HEK293 (cell line): ENCODE measurements at regions not wholly inside any gene's neighbourhood (a gene's known extent, or its start where the extent isn't known, plus 50 kb on each side); places are given as distances from the start of the nearest gene placed in this dataset.

Experiments
- CTCF ChIA-PET: fragments of 350-600 bp; formaldehyde crosslinking; extraction: SDS; loops from one replicate; lab custom pipeline; 2021; ENCODE audit warnings: antibody characterized with exemption; lab: Yijun Ruan, JAX
- POLR2A ChIA-PET: fragments of 300-600 bp; formaldehyde crosslinking; extraction: SDS; loops from one replicate; lab custom pipeline; 2020; ENCODE audit warnings: antibody characterized with exemption, inconsistent platforms; lab: Yijun Ruan, JAX
- H3K27ac ChIP-seq: fragments of 200-500 bp; sonication (Bioruptor generic); 2 replicates; pipeline ENCODE4 v1.5.1; 2014; ENCODE audit warnings: low read depth, low read length, control low read depth, inconsistent platforms; ENCODE audit errors: extremely low read depth
- H3K36me3 ChIP-seq, 2 experiments: fragments of 200-500 bp in 1 of 2; sonication (Bioruptor generic) in 1 of 2; 1 replicate in 1 of 2; 2 replicates in 1 of 2; pipeline ENCODE4 v1.5.1; 2014 to 2017; ENCODE audit warnings: inconsistent platforms in 2 of 2, low read length in 2 of 2; ENCODE audit not compliant: control insufficient read depth in 2 of 2, insufficient read depth in 1 of 2
- H3K4me1 ChIP-seq: fragments of 200-500 bp; sonication (Bioruptor generic); 2 replicates; pipeline ENCODE4 v1.5.1; 2014; ENCODE audit warnings: mild to moderate bottlenecking, low read length, inconsistent platforms; ENCODE audit not compliant: control insufficient read depth, insufficient read depth
- H3K4me3 ChIP-seq: 2 replicates; pipeline ENCODE4 v1.5.1; 2011; ENCODE audit warnings: low read depth, mild to moderate bottlenecking, control low read depth, low read length, moderate library complexity
- H3K9me3 ChIP-seq: fragments of 200-500 bp; sonication (Bioruptor generic); 2 replicates; pipeline ENCODE4 v1.5.1; 2014; ENCODE audit warnings: low read depth, low read length, inconsistent platforms; ENCODE audit not compliant: control insufficient read depth, insufficient read depth
- GFI1B ChIP-seq: fragments of 450-650 bp; formaldehyde crosslinking; IDR thresholded peaks from 2 replicates; pipeline ENCODE4 v1.5.1; 2016; ENCODE audit warnings: missing biosample characterization, missing genetic modification characterization
- GLIS1 ChIP-seq: fragments of 450-650 bp; formaldehyde crosslinking; IDR thresholded peaks from 2 replicates; pipeline ENCODE4 v1.5.1; 2016; ENCODE audit warnings: missing biosample characterization, missing genetic modification characterization
- KLF1 ChIP-seq: fragments of 450-650 bp; formaldehyde crosslinking; IDR thresholded peaks from 2 replicates; pipeline ENCODE4 v1.5.1; 2016; ENCODE audit warnings: missing biosample characterization, missing genetic modification characterization
- KLF7 ChIP-seq: fragments of 450-650 bp; formaldehyde crosslinking; IDR thresholded peaks from 2 replicates; pipeline ENCODE4 v1.5.1; 2016; ENCODE audit warnings: missing biosample characterization, missing genetic modification characterization, borderline replicate concordance
- PATZ1 ChIP-seq: fragments of 450-650 bp; formaldehyde crosslinking; IDR thresholded peaks from 2 replicates; pipeline ENCODE4 v1.5.1; 2016; ENCODE audit warnings: missing biosample characterization, missing genetic modification characterization
- SP2 ChIP-seq: fragments of 450-650 bp; formaldehyde crosslinking; IDR thresholded peaks from 2 replicates; pipeline ENCODE4 v1.5.1; 2016; ENCODE audit warnings: missing biosample characterization, missing genetic modification characterization
- TRIM28 ChIP-seq: IDR thresholded peaks from 2 replicates; pipeline ENCODE4 v1.6.1; 2011; ENCODE audit warnings: low read length, control low read depth, borderline replicate concordance
- ZBTB20 ChIP-seq: fragments of 450-650 bp; formaldehyde crosslinking; IDR thresholded peaks from 2 replicates; pipeline ENCODE4 v1.5.1; 2016; ENCODE audit warnings: missing biosample characterization, missing genetic modification characterization
- ZBTB26 ChIP-seq: fragments of 450-650 bp; formaldehyde crosslinking; optimal IDR thresholded peaks from 2 replicates; pipeline ENCODE3; 2016; ENCODE audit warnings: missing biosample characterization, mild to moderate bottlenecking, missing genetic modification characterization
- ZBTB6 ChIP-seq: fragments of 450-650 bp; formaldehyde crosslinking; IDR thresholded peaks from 2 replicates; pipeline ENCODE4 v1.5.1; 2017; ENCODE audit warnings: missing biosample characterization, missing genetic modification characterization
- ZNF112 ChIP-seq: fragments of 450-650 bp; formaldehyde crosslinking; IDR thresholded peaks from 2 replicates; pipeline ENCODE4 v1.5.0; 2017; ENCODE audit warnings: missing biosample characterization, missing genetic modification characterization
- ZNF114 ChIP-seq: fragments of 450-650 bp; formaldehyde crosslinking; IDR thresholded peaks from 2 replicates; pipeline ENCODE4 v1.5.0; 2017; ENCODE audit warnings: missing biosample characterization, missing genetic modification characterization
- ZNF157 ChIP-seq: fragments of 450-650 bp; formaldehyde crosslinking; IDR thresholded peaks from 2 replicates; pipeline ENCODE4 v1.5.1; 2016; ENCODE audit warnings: missing biosample characterization, missing genetic modification characterization
- ZNF214 ChIP-seq: fragments of 450-650 bp; formaldehyde crosslinking; IDR thresholded peaks from 2 replicates; pipeline ENCODE4 v1.5.1; 2017; ENCODE audit warnings: missing biosample characterization, mild to moderate bottlenecking, missing genetic modification characterization, borderline replicate concordance
- ZNF239 ChIP-seq: fragments of 450-650 bp; formaldehyde crosslinking; IDR thresholded peaks from 2 replicates; pipeline ENCODE4 v1.5.1; 2016; ENCODE audit warnings: missing biosample characterization, missing genetic modification characterization
- ZNF335 ChIP-seq: fragments of 450-650 bp; formaldehyde crosslinking; conservative IDR thresholded peaks from 2 replicates; pipeline ENCODE4 v1.5.1; 2016; ENCODE audit warnings: missing biosample characterization, missing genetic modification characterization
- ZNF350 ChIP-seq: fragments of 450-650 bp; formaldehyde crosslinking; IDR thresholded peaks from 2 replicates; pipeline ENCODE4 v1.5.0; 2017; ENCODE audit warnings: missing biosample characterization, mild to moderate bottlenecking, missing genetic modification characterization
- ZNF362 ChIP-seq: fragments of 450-650 bp; formaldehyde crosslinking; IDR thresholded peaks from 2 replicates; pipeline ENCODE4 v1.5.1; 2016; ENCODE audit warnings: missing biosample characterization, missing genetic modification characterization
- ZNF37A ChIP-seq: fragments of 450-650 bp; IDR thresholded peaks from 2 replicates; pipeline ENCODE4 v1.5.1; 2018; ENCODE audit warnings: missing biosample characterization, missing genetic modification characterization
- ZNF510 ChIP-seq: fragments of 450-650 bp; formaldehyde crosslinking; IDR thresholded peaks from 2 replicates; pipeline ENCODE4 v1.5.1; 2018; ENCODE audit warnings: mild to moderate bottlenecking, missing genetic modification characterization, missing biosample characterization; ENCODE audit not compliant: insufficient replicate concordance
- ZNF513 ChIP-seq: fragments of 450-650 bp; IDR thresholded peaks from 2 replicates; pipeline ENCODE4 v1.5.1; 2018; ENCODE audit warnings: missing biosample characterization, missing genetic modification characterization
- ZNF621 ChIP-seq: fragments of 450-650 bp; formaldehyde crosslinking; IDR thresholded peaks from 2 replicates; pipeline ENCODE4 v1.5.1; 2017; ENCODE audit warnings: missing biosample characterization, missing genetic modification characterization
- ZNF624 ChIP-seq: fragments of 450-650 bp; formaldehyde crosslinking; IDR thresholded peaks from 2 replicates; pipeline ENCODE4 v1.5.1; 2017; ENCODE audit warnings: missing biosample characterization, missing genetic modification characterization
- ZNF76 ChIP-seq: fragments of 450-650 bp; formaldehyde crosslinking; IDR thresholded peaks from 2 replicates; pipeline ENCODE4; 2016; ENCODE audit warnings: low read depth, missing biosample characterization, missing genetic modification characterization, borderline replicate concordance
- ZNF768 ChIP-seq: fragments of 450-650 bp; formaldehyde crosslinking; IDR thresholded peaks from 2 replicates; pipeline ENCODE4 v1.5.1; 2018; ENCODE audit warnings: missing biosample characterization, mild to moderate bottlenecking, missing genetic modification characterization
- ZNF791 ChIP-seq: fragments of 450-650 bp; formaldehyde crosslinking; IDR thresholded peaks from 2 replicates; pipeline ENCODE4 v1.5.1; 2016; ENCODE audit warnings: missing biosample characterization, missing genetic modification characterization
- ZSCAN23 ChIP-seq: fragments of 450-650 bp; formaldehyde crosslinking; IDR thresholded peaks from 2 replicates; pipeline ENCODE4 v1.5.1; 2016; ENCODE audit warnings: missing biosample characterization, missing genetic modification characterization
- ZSCAN5A ChIP-seq: fragments of 450-650 bp; formaldehyde crosslinking; IDR thresholded peaks from 2 replicates; pipeline ENCODE4 v1.5.1; 2016; ENCODE audit warnings: missing biosample characterization, missing genetic modification characterization

- TF ChIP-seq ZNF37A (tag by site-specific recombination) (no peak), ZBTB20 (tag by site-specific recombination) (no peak), GFI1B (tag by site-specific recombination) (no peak), ZNF791 (tag by site-specific recombination) (no peak), ZSCAN5A (no peak), ZSCAN23 (no peak), ZNF335 (tag by site-specific recombination) (no peak), ZNF362 (tag by site-specific recombination) (no peak), SP2 (tag by site-specific recombination) (no peak), ZNF624 (no peak), ZNF157 (tag by site-specific recombination) (no peak), ZNF350 (tag by site-specific recombination) (no peak), ZBTB6 (tag by site-specific recombination) (no peak), ZNF112 (tag by site-specific recombination) (no peak)
- Histone ChIP-seq H3K27ac (no peak overlapping the region), H3K36me3 (no peaks in the 10 kb centered on the region), H3K4me3 (no peak overlapping the region), H3K4me1 (no peaks in the 10 kb centered on the region), H3K9me3 (no peaks in the 10 kb centered on the region)
- POLR2A ChIA-PET, result no interaction called here
- CTCF ChIA-PET, result interaction anchor here (0.6 to 1.3 kb wide), 2 partner anchors 10 to 815 kb away, joined by 3 read pairs; no protein-coding TSS in a partner anchor
Observed at GRCh38 chr6:5922230-5922629, 84.5 kb downstream of the NRN1 start.

- POLR2A ChIA-PET, result no interaction called here
- Histone ChIP-seq H3K36me3 (no peaks in the 10 kb centered on the region), H3K9me3 (no peaks in the 10 kb centered on the region), H3K27ac (no peak overlapping the region), H3K4me1 (no peaks in the 10 kb centered on the region), H3K4me3 (no peak overlapping the region)
- CTCF ChIA-PET, result no interaction called here
- no peak for TF ChIP-seq ZNF621
- TF ChIP-seq ZNF214 (tag by site-specific recombination), result no peak
- TF ChIP-seq ZBTB26 (tag by site-specific recombination), result no peak
- TF ChIP-seq ZNF768 (tag by site-specific recombination), result no peak
- TF ChIP-seq ZNF791 (tag by site-specific recombination), result no peak
- TF ChIP-seq KLF1 (tag by site-specific recombination), result no peak
- no peak for TF ChIP-seq GLIS1 (tag by site-specific recombination)
- no peak for TF ChIP-seq ZNF239
- TF ChIP-seq TRIM28, result no peak
- TF ChIP-seq ZNF510, result no peak
- TF ChIP-seq PATZ1 (tag by site-specific recombination), result no peak
- TF ChIP-seq ZNF114 (tag by site-specific recombination), result no peak
- no peak for TF ChIP-seq KLF7 (tag by site-specific recombination)
- no peak for TF ChIP-seq ZNF513 (tag by site-specific recombination)
- no peak for TF ChIP-seq ZNF76
Observed at GRCh38 chr6:5909721-5910120, 97.0 kb downstream of the NRN1 start.
